GM23248 (cell line): ENCODE measurements at regions not wholly inside any gene's neighbourhood (a gene's known extent, or its start where the extent isn't known, plus 50 kb on each side); places are given as distances from the start of the nearest gene placed in this dataset.

Experiments
- EZH2 ChIP-seq: fragments of 200-600 bp; sonication (generic); IDR thresholded peaks from 2 replicates; pipeline ENCODE4 v1.6.1; 2018; ENCODE audit warnings: antibody characterized with exemption, mild to moderate bottlenecking; ENCODE audit not compliant: insufficient read depth, poor library complexity, severe bottlenecking
- EZH2phosphoT487 ChIP-seq: fragments of 200-600 bp; sonication (generic); IDR thresholded peaks from 2 replicates; pipeline ENCODE4 v1.6.1; 2018; ENCODE audit warnings: antibody characterized with exemption, moderate library complexity, mild to moderate bottlenecking, low read depth; ENCODE audit not compliant: insufficient read depth

DNA sequence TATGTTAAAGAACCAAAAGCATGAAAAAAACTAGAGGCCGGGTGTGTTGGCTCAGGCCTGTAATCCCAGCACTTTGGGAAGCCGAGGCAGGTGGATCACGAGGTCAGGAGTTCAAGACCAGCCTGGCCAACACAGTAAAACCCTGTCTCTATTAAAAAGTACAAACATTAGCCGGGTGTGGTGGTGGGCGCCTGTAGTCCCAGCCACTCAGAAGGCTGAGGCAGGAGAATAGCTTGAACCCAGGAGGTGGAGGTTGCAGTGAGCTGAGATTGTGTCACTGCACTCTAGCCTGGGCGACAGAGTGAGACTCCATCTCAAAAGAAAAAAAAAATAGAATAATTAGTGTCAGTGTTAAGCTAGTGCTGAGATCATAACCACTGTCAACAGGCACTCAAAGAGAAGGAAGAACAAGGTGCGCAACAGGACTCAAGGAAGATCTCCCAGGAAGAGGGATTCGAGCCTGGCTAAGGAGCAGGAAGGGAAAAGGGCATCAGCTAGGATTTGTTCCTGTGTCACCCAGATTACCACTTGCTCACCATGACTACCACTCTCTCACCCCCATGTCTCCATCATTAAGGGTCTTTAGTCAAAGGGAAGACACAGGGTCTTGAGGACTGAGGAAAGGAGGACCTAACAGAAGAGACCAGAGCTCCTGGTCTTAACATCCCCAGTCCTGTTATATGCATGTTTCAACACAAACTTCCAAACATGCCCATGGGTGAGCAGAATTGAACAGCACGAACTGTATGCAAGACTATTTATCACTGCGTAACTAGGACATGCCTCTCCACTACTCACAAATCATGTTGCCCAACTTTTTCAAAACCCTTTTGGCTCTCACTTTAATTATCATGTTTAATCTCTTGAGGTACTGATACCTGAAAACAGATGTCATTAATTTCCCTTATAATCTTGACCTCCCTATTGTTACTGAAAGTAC, 88.3 kb upstream of the PLEKHM1 start:
- TF ChIP-seq EZH2 (no peak), EZH2phosphoT487 (no peak)
